Tibial artery (tissue), 4 donors: ENCODE measurements at regions not wholly inside any gene's neighbourhood (a gene's known extent, or its start where the extent isn't known, plus 50 kb on each side); places are given as distances from the start of the nearest gene placed in this dataset.
"Not testable (repeated sequence)": the region's sequence is repeated elsewhere in the genome, so short reads cannot be mapped to it uniquely, and the experiment has no call there.

Experiments used
- DNase-seq, 2 donors: peaks; one replicate each; pipeline ENCODE4 v3.0.0-alpha.2; 2019
- H3K27ac ChIP-seq, 2 donors: fragments of 200-600 bp; sonication (generic) in 1 of 2; 1 replicate in 1 of 2; 2 replicates in 1 of 2; pipeline ENCODE4 v1.5.1; 2018 to 2019; ENCODE audit warnings: mild to moderate bottlenecking in 1 of 2
- H3K27me3 ChIP-seq, 2 donors: fragments of 200-600 bp; sonication (generic) in 1 of 2; one replicate each; pipeline versions ENCODE4 v1.5.1 to v1.6.0; 2016 to 2019
- H3K36me3 ChIP-seq, 3 donors: fragments of 200-600 bp; sonication (generic) in 2 of 3; one replicate each; pipeline ENCODE4 v1.5.1; 2016 to 2019; ENCODE audit warnings: mild to moderate bottlenecking in 2 of 3
- H3K4me1 ChIP-seq, 4 donors: fragments of 200-600 bp; sonication (generic) in 2 of 4; 1 replicate in 3 of 4; 2 replicates in 1 of 4; pipeline ENCODE4 v1.5.1; 2016 to 2019
- H3K4me3 ChIP-seq, 2 donors: fragments of 200-600 bp; sonication (generic) in 1 of 2; 1 replicate in 1 of 2; 2 replicates in 1 of 2; pipeline ENCODE4 v1.5.1; 2018 to 2019; ENCODE audit warnings: mild to moderate bottlenecking in 2 of 2
- H3K9me3 ChIP-seq, 3 donors: fragments of 200-600 bp; sonication (generic) in 1 of 3; one replicate each; pipeline ENCODE4 v1.5.1; 2016 to 2019
- CTCF ChIP-seq, 2 experiments: fragments of 200-600 bp in 1 of 2; fragments of 450-650 bp in 1 of 2; IDR thresholded peaks; one replicate each; pipeline ENCODE4 v1.5.1; 2017 to 2019; ENCODE audit warnings: antibody characterized with exemption in 2 of 2, mild to moderate bottlenecking in 1 of 2, moderate library complexity in 1 of 2
- intact Hi-C: fragments of 100-400 bp; cut with DNase I; formaldehyde crosslinking; loops from one replicate; pipeline ENCODE4 v1.15.0; 2023; ENCODE audit warnings: low total_unique reads

- DNase-seq: no peak
- intact Hi-C loops: no loop called here
- H3K27ac ChIP-seq: no peak overlapping the region
- H3K4me1 ChIP-seq: peaks cover 0 to 35% (median 10%) of the 10 kb centered on the region in 4 donors
- no peak for TF ChIP-seq CTCF (IDR thresholded peaks at IDR 0.05)
- H3K4me3 ChIP-seq: no peak overlapping the region
- no peaks in the 10 kb centered on the region for H3K9me3 ChIP-seq
- H3K36me3 ChIP-seq: no peaks in the 10 kb centered on the region
- no peaks in the 10 kb centered on the region for H3K27me3 ChIP-seq
Measured at GRCh38 chrX:150088042-150088441, 149.8 kb upstream of the EOLA2 start.

- no peak for DNase-seq
- no peaks in the 10 kb centered on the region for H3K36me3 ChIP-seq
- H3K27ac ChIP-seq: peak overlapping the region in 1 of 2 donors; percentile 15
- H3K4me1 ChIP-seq: peaks cover 0 to 33% (median 9%) of the 10 kb centered on the region in 4 donors
- no peaks in the 10 kb centered on the region for H3K27me3 ChIP-seq
- no peak for TF ChIP-seq CTCF (IDR thresholded peaks at IDR 0.05)
- no peaks in the 10 kb centered on the region for H3K9me3 ChIP-seq
- intact Hi-C loops: no loop called here
- no peak overlapping the region for H3K4me3 ChIP-seq
Measured at GRCh38 chrX:150088766-150089518, 150.7 kb upstream of the EOLA2 start.

- H3K4me1 ChIP-seq: peaks cover 0 to 28% (median 5%) of the 10 kb centered on the region in 4 donors
- intact Hi-C loops, H3K27me3 ChIP-seq, H3K36me3 ChIP-seq, H3K27ac ChIP-seq, DNase-seq, H3K9me3 ChIP-seq, H3K4me3 ChIP-seq: not testable (repeated sequence)
Measured at GRCh38 chrX:150091300-150091699, 153.0 kb upstream of the EOLA2 start.

GRCh38 chrX:150092549-150092948 lies 154.3 kb upstream of the EOLA2 start:
- intact Hi-C loops: no loop called here
- Histone ChIP-seq H3K36me3 (no peaks in the 10 kb centered on the region), H3K27ac (no peak overlapping the region), H3K4me3 (no peak overlapping the region), H3K9me3 (no peaks in the 10 kb centered on the region), H3K4me1 (peaks cover 0 to 23% (median 5%) of the 10 kb centered on the region in 4 donors), H3K27me3 (no peaks in the 10 kb centered on the region)
- no peak for TF ChIP-seq CTCF (IDR thresholded peaks at IDR 0.05)
- no peak for DNase-seq

- Histone ChIP-seq H3K4me1 (peaks cover 0 to 19% (median 5%) of the 10 kb centered on the region in 4 donors), H3K4me3 (no peak overlapping the region), H3K27me3 (no peaks in the 10 kb centered on the region), H3K27ac (no peak overlapping the region), H3K36me3 (no peaks in the 10 kb centered on the region), H3K9me3 (no peaks in the 10 kb centered on the region)
- no peak for TF ChIP-seq CTCF (IDR thresholded peaks at IDR 0.05)
- intact Hi-C loops: no loop called here
- DNase-seq: peak; percentile 43 to 64
Measured at GRCh38 chrX:150094375-150094774, 156.1 kb upstream of the EOLA2 start.

GRCh38 chrX:150094996-150095395 lies 156.7 kb upstream of the EOLA2 start:
- TF ChIP-seq CTCF (IDR thresholded peaks at IDR 0.05): no peak
- Histone ChIP-seq H3K4me1 (peaks cover 0 to 18% (median 5%) of the 10 kb centered on the region in 4 donors), H3K4me3 (no peak overlapping the region), H3K27ac (no peak overlapping the region), H3K9me3 (no peaks in the 10 kb centered on the region), H3K27me3 (no peaks in the 10 kb centered on the region), H3K36me3 (no peaks in the 10 kb centered on the region)
- DNase-seq: no peak
- intact Hi-C loops: no loop called here
